ENCODE measurements at regions not wholly inside any gene's neighbourhood (a gene's known extent, or its start where the extent isn't known, plus 50 kb on each side); places are given as distances from the start of the nearest gene placed in this dataset.

DNA sequence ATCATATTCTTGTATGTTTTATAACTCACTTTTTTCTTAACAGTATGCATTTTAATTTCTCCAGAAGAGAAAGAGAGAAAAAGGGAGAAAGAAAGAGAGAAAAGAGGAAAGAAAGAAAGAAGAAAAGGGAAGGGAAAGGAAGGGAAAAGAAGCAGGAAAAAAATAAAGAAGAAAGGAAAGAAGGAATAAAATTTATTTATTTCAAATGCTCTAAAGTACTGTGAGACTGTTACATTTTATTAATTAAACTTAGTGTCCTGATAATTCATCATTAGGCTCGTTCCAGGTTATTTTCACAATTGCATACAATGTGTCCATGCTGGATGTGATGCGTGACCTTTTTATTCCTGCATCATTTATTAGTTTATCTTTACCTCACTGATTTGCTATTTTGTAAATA, 1023.4 kb upstream of the KLHL29 start:
- WGBS, 2 donors: 72 to 86% methylated on average over 2 of the region's 2 CpGs
- intact Hi-C loops (cut with DNase I; ENCODE audit: low total_unique reads): no loop called here
- TF ChIP-seq, protein P1, sequence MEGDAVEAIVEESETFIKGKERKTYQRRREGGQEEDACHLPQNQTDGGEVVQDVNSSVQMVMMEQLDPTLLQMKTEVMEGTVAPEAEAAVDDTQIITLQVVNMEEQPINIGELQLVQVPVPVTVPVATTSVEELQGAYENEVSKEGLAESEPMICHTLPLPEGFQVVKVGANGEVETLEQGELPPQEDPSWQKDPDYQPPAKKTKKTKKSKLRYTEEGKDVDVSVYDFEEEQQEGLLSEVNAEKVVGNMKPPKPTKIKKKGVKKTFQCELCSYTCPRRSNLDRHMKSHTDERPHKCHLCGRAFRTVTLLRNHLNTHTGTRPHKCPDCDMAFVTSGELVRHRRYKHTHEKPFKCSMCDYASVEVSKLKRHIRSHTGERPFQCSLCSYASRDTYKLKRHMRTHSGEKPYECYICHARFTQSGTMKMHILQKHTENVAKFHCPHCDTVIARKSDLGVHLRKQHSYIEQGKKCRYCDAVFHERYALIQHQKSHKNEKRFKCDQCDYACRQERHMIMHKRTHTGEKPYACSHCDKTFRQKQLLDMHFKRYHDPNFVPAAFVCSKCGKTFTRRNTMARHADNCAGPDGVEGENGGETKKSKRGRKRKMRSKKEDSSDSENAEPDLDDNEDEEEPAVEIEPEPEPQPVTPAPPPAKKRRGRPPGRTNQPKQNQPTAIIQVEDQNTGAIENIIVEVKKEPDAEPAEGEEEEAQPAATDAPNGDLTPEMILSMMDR (IDR thresholded peaks at IDR 0.05): no peak
- TF ChIP-seq POLR2A (IDR thresholded peaks at IDR 0.05): no peak
- no peaks in the 10 kb centered on the region for H3K4me1 ChIP-seq
- H3K4me3 ChIP-seq: no peak overlapping the region
- H3K27ac ChIP-seq: no peak overlapping the region
- H3K9me3 ChIP-seq: no peaks in the 10 kb centered on the region
- DNase-seq: no peak
- H3K36me3 ChIP-seq (ENCODE audit: low read depth, missing control alignments): no peaks in the 10 kb centered on the region
- H3K27me3 ChIP-seq: no peaks in the 10 kb centered on the region

DNA sequence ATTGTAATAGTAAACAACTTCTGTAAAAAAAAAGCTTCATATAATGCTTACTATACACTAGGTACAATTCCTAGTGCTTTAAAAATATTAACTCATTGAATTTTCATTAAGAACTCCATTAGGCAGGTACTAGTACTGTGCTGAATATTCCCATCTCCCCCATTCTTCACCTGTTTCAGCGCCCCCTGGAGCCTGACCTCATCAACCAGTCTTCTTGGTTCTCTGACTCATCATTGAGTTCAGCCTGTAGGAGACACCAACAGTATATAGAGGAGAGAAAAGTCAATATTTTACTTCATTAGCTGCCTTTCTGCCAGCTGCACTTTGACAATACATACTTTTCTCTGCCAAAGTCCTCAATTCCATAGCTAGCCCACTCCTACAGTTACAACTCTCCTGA, 1009.9 kb upstream of the KLHL29 start:
- no peaks in the 10 kb centered on the region for H3K27me3 ChIP-seq
- intact Hi-C loops (cut with DNase I; ENCODE audit: low total_unique reads): no loop called here
- no peaks in the 10 kb centered on the region for H3K4me1 ChIP-seq
- no peak overlapping the region for H3K27ac ChIP-seq
- TF ChIP-seq, protein P1 (IDR thresholded peaks at IDR 0.05): no peak
- TF ChIP-seq POLR2A (IDR thresholded peaks at IDR 0.05): no peak
- H3K9me3 ChIP-seq: no peaks in the 10 kb centered on the region
- DNase-seq: no peak
- WGBS, 2 donors: 38 to 60% methylated on average over 1 of the region's 1 CpG
- H3K36me3 ChIP-seq (ENCODE audit: low read depth, missing control alignments): no peaks in the 10 kb centered on the region
- no peak overlapping the region for H3K4me3 ChIP-seq

DNA sequence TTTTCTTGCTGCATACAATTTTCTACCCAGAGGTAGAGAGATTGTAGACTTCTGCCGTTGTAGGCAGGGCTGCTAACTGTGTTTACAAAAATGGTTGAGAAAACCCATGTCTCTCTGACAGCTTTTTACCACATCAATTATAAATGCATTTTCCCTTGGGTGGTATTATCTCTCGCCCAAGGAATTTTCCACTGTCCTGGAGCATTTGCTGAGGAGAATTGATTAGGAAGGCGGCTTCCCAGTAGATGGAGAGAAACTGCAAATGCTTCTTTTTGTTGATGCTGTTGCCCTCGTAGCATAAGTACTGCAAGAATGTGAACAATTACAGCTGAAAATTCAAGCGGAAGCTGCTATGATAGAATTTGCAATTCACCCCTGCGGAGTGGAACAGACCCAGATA, 1007.7 kb upstream of the KLHL29 start:
- Histone ChIP-seq H3K27me3 (no peaks in the 10 kb centered on the region), H3K27ac (no peak overlapping the region), H3K4me3 (no peak overlapping the region), H3K36me3 (ENCODE audit: low read depth, missing control alignments) (no peaks in the 10 kb centered on the region), H3K9me3 (no peaks in the 10 kb centered on the region), H3K4me1 (no peaks in the 10 kb centered on the region)
- DNase-seq: no peak
- WGBS, 2 donors: 73 to 80% methylated on average over 6 of the region's 6 CpGs
- intact Hi-C loops (cut with DNase I; ENCODE audit: low total_unique reads): no loop called here
- TF ChIP-seq, protein P1 (IDR thresholded peaks at IDR 0.05): no peak
- TF ChIP-seq POLR2A (IDR thresholded peaks at IDR 0.05): no peak

DNA sequence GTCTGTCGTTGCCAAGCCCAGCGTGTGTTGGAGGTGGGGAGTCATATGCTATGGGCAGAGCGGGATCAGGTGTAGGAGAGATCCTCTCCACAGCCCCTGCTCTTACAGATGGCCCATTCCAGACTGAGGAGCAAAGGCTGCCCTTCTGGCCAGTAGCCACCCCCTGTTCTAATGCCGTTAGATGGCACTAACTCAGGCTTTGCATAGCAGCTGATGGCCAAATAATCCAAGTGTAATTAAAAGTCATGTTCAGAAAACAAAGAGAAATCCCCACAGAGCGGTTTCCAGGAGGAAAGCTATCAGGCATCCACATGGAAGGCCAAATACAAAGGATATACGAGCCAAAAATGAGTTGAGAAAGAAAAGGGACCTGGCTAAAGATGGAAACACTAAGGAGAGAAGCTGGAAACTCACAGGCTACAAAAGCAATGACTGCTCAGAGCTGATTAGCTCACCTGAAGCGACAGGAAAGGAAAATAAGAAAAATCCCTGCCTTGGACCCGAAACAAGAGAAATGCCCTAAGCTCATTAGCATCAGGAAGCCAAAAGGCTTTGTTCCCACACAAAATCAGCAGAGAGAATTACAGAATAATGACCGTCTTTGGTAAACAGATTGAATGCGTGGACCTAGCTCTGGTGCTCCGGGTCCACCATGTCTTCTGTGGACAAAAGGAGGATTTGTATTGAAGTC, 1002.4 kb upstream of the KLHL29 start:
- Histone ChIP-seq H3K9me3 (no peaks in the 10 kb centered on the region), H3K27ac (no peak overlapping the region), H3K36me3 (ENCODE audit: low read depth, missing control alignments) (no peaks in the 10 kb centered on the region), H3K4me3 (no peak overlapping the region), H3K4me1 (no peaks in the 10 kb centered on the region), H3K27me3 (no peaks in the 10 kb centered on the region)
- no peak for DNase-seq
- intact Hi-C loops (cut with DNase I; ENCODE audit: low total_unique reads): no loop called here
- WGBS, 2 donors: 79 to 80% methylated on average over 11 of the region's 11 CpGs
- TF ChIP-seq, protein P1 (IDR thresholded peaks at IDR 0.05): no peak
- no peak for TF ChIP-seq POLR2A (IDR thresholded peaks at IDR 0.05)

DNA sequence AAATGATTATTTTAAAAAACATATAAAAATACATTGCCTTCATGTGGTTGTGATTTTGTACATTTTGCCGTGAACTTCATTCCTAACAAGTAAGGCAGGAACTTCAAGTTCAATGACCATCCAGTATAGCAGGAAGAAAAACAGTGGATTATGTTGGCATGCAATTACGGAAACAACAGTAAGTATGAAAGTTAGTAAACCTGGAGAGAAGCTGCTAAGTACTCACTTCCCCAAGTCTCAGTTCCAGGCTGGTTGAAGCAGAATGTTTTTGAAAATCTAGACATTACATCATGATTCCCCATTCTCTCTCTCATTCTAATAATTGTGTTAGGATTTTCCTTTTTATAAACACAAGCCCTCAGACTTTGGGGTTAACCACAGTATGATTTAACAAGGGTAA, 987.1 kb upstream of the KLHL29 start:
- intact Hi-C loops (cut with DNase I; ENCODE audit: low total_unique reads): no loop called here
- WGBS, 2 donors: 83 to 94% methylated on average over 2 of the region's 2 CpGs
- Histone ChIP-seq H3K4me1 (no peaks in the 10 kb centered on the region), H3K27me3 (no peaks in the 10 kb centered on the region), H3K9me3 (no peaks in the 10 kb centered on the region), H3K27ac (no peak overlapping the region), H3K36me3 (ENCODE audit: low read depth, missing control alignments) (no peaks in the 10 kb centered on the region), H3K4me3 (no peak overlapping the region)
- TF ChIP-seq, protein P1 (IDR thresholded peaks at IDR 0.05): no peak
- TF ChIP-seq POLR2A (IDR thresholded peaks at IDR 0.05): no peak
- no peak for DNase-seq

All from testis (tissue), 2 donors.